NCI-H1930 (cell line): ENCODE measurements at regions not wholly inside any gene's neighbourhood (a gene's known extent, or its start where the extent isn't known, plus 50 kb on each side); places are given as distances from the start of the nearest gene placed in this dataset.
"Not testable (repeated sequence)": the region's sequence is repeated elsewhere in the genome, so short reads cannot be mapped to it uniquely, and the experiment has no call there.

Experiments used
- DNase-seq, 2 experiments: peaks; one replicate each; lab custom pipeline; 2025; lab: John Stamatoyannopoulos, UW

- DNase-seq: no peak
Measured at GRCh38 chr4:112775801-112776200, 138.9 kb downstream of the LARP7 start.

- DNase-seq: no peak
Measured at GRCh38 chr4:112776535-112776934, 139.6 kb downstream of the LARP7 start.

- DNase-seq: no peak
Measured at GRCh38 chr4:112778520-112778919, 141.6 kb downstream of the LARP7 start.

GRCh38 chr4:112793033-112793432 lies 156.1 kb downstream of the LARP7 start:
- DNase-seq: no peak

GRCh38 chr4:112800001-112800400 lies 163.1 kb downstream of the LARP7 start:
- no peak for DNase-seq

GRCh38 chr4:112801341-112801740 lies 164.4 kb downstream of the LARP7 start:
- no peak for DNase-seq

- DNase-seq: no peak
Measured at GRCh38 chr4:112802780-112803179, 165.8 kb downstream of the LARP7 start.

- DNase-seq: no peak
Measured at GRCh38 chr4:112807083-112807482, 170.1 kb downstream of the LARP7 start.

GRCh38 chr4:112808001-112808400 lies 171.1 kb downstream of the LARP7 start:
- no peak for DNase-seq

GRCh38 chr4:112813790-112814189 lies 176.8 kb downstream of the LARP7 start:
- no peak for DNase-seq

- DNase-seq: peak; percentile 39 to 52
Measured at GRCh38 chr4:112817933-112818593, 181.1 kb downstream of the LARP7 start.

GRCh38 chr4:112818594-112818965 lies 181.6 kb downstream of the LARP7 start:
- no peak for DNase-seq

- DNase-seq: no peak
Measured at GRCh38 chr4:112819729-112820128, 182.8 kb downstream of the LARP7 start.

GRCh38 chr4:112823156-112823555 lies 186.2 kb downstream of the LARP7 start:
- no peak for DNase-seq

GRCh38 chr4:112823606-112824005 lies 186.7 kb downstream of the LARP7 start:
- no peak for DNase-seq

GRCh38 chr4:112830753-112831386 lies 193.9 kb downstream of the LARP7 start:
- DNase-seq: no peak

- DNase-seq: no peak
Measured at GRCh38 chr4:112832493-112832892, 195.6 kb downstream of the LARP7 start.

GRCh38 chr4:112836895-112837294 lies 200.0 kb downstream of the LARP7 start:
- no peak for DNase-seq

GRCh38 chr4:112838015-112838414 lies 201.1 kb downstream of the LARP7 start:
- DNase-seq: not testable (repeated sequence)

- no peak for DNase-seq
Measured at GRCh38 chr4:112840061-112840460, 203.1 kb downstream of the LARP7 start.

GRCh38 chr4:112840619-112841018 lies 203.7 kb downstream of the LARP7 start:
- DNase-seq: no peak

GRCh38 chr4:112842513-112842912 lies 205.6 kb downstream of the LARP7 start:
- no peak for DNase-seq

GRCh38 chr4:112845386-112845785 lies 204.1 kb upstream of the ANK2 start:
- DNase-seq: no peak

GRCh38 chr4:112847045-112847444 lies 202.4 kb upstream of the ANK2 start:
- no peak for DNase-seq
